GM21390 (cell line): ENCODE measurements at regions not wholly inside any gene's neighbourhood (a gene's known extent, or its start where the extent isn't known, plus 50 kb on each side); places are given as distances from the start of the nearest gene placed in this dataset.

ENCODE experiments used
- ATAC-seq: cut with Tn5 transposase; IDR thresholded peaks from one replicate; pipeline ENCODE4 v1.9.1; 2021; ENCODE audit not compliant: unreplicated experiment

DNA sequence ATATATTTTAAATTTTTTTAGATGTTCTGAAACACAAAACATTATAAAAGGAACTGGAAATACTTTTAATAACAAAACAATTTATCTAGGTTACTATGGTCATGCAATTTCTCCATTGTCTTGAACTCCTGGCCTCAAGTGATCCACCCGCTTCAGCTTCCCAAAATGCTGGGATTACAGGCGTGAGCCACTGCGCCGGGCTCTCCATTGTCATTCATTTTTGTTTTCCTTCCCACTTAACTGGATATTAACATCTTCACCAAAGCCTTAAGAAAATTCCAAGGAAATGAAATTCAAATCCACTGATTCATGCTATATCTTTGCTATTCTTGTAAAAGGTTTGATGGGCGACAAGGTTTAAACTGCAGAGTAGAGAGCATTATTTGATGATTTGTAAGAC, 279.5 kb upstream of the PKN2 start:
- ATAC-seq, result no peak

DNA sequence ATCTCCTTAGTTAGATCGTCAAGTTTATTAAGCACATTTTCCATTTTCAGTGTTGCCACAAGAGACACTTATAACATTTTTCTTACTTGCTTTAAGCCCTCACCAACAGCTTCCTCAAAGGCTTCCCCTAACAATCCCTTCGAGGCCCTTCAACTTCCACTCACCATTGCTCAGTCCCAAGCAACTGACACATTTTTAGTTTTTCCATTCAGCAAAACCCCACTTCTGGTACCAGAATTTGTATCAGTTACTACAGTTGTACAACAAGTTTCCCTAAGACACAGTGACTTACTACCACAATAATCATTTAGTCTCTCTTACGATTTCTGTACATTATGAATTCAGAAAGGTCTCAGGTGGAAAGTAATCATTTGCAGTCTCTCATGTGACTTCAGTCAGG, 276.8 kb upstream of the PKN2 start:
- ATAC-seq, result no peak

DNA sequence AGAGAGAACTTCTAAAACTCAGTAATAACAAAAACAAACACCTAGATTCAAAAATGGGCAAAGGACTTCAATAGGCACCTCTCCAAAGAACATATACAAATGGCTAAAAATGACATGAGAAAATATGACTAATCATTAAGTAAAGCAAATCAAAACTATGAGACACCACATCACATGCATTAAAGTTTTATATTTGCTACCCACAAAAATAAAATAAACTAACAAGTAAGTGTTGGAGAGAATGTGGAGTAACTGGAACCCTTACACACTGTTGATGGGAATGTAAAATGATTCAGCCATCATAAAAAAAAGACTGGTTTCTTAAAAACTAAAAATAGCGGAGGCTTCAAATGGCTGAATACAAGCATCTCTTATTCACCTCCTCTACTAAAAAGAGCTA, 262.1 kb upstream of the PKN2 start:
- no peak for ATAC-seq

DNA sequence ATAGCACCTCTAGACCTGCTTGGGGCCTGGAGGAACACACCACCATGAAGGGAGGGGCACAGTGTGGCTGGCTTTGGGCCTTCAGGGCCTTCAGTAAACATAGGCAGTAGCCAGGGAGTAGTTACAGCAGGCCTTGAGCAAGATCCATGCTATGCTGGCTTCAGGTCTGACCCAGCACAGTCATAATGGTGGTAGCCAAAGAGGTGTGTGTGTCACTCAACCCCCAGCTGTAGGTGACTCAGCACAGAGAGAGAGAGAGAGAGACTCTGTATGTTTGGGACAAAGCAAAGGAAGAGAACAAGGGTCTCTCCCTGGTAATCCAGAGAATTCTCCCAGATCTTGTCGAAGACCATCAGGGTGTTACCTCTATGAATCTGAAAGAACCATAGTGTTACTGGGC, 250.5 kb upstream of the PKN2 start:
- no peak for ATAC-seq

DNA sequence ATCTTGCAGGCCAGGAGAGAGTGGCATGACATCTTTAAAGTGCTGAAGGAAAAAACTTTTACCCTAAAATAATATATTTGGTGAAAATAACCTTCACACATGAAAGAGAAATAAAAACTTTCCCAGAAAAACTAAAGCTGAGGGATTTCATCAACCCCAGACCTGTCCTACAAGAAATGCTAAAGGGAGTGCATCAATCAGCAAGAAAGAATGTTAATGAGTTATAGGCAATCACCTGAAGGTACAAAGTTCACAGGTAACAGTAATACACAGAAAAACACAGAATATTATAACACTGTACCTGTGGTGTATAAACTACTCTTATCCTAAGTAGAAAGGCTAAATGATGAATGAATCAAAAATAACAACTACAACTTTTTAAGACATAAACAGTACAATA, 249.2 kb upstream of the PKN2 start:
- no peak for ATAC-seq

DNA sequence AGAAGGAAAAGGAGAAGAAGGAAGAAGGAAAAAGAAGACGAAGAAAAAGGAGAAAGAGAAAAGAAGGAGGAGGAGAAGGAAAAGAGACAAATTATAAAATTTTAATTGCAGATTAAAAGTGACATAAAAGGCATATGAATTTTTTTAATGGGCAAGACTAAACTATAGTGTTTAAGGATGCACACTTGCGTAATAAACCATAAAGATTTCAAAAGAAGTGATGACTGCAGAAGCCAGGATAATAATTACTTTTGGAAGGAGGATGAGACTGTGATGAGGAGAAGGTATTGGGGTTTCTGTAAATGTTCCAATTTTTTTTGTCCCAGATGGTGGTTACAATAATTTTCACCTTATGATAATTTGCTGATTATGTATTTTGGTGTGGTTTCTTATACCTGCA, 243.1 kb upstream of the PKN2 start:
- ATAC-seq, result no peak

DNA sequence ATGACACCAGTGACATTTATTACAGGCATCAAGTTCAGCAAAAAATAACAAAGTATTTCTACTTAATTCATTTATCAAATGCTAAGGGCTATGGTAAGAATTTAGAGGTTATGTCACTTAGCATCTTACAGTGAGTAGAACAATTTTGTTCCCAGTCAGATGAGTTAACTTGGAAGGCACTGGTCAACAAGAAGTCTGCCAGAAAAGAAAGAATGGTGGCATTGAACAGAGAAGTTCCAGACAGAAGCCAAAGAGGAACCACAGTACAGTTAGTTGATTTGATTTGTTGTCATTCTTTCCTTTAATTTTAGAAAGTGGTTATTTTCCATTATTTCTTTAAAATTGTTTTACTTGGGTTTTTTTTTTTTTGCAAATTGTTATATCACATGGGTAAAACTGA, 232.2 kb upstream of the PKN2 start:
- no peak for ATAC-seq

DNA sequence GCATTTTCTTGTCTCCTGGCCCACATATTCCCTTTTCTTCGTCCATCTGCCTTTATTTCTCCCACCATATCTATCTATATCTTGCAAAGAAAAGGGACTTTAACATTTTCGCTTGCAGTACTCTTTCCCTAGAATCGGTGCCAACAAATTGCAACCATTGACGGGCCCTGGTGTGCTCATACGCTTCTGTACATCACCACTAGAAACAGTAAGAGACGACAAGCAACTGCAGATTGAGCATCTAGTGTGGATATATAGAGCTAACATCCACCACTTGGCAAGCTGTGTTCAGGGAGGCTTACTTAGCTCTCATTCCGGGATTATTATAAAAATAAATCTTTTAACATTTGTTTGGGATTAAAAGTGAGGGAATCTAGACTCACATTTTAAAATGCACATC, 230.8 kb upstream of the PKN2 start:
- no peak for ATAC-seq

DNA sequence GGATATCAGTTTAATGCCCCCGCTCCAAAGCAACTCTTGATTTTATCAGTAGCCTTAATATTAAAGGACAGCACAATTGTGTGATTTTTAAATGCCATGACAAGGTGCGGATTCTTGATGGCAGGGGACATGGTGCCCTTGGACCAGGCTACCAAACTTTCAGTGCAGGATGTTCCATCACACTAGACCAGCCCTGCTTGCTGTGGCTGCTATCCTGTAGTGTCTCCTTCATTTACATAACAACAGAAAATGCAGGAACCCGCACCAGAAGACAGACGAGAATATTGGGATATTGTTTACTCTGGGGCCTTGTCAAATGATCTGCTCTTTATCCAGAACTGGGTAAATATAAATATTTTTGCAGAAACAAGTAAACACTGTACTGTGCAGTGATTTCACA, 229.3 kb upstream of the PKN2 start:
- no peak for ATAC-seq

DNA sequence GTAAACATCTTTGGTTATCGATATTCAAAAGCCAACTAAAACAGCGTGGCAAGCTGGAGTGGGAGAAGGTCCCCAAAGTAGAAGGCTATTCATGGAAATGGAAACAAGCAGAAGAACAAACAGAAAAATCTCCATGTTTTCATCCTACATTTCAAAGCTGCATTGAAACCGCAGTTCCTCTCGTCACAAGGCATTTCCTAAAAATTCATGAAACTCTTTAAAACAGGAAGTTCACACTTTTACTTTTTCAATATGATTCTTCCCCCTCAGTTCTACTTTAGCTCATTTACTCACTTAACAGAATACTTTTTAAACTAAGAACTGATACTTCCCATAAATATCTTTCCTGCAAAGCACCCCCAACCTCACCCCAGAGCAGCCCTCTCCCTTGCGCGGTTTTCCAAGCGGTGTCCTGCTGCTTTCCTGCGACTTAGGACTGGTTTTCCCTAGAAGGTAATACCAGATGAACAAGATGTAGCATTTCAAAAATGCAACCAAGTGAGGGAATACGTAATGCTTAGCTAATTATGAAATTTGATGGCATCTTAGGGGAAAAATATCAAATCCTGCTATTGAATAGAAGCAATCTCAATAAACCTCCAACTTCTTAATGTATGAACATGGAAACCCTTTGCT, 228.3 kb upstream of the PKN2 start:
- no peak for ATAC-seq

DNA sequence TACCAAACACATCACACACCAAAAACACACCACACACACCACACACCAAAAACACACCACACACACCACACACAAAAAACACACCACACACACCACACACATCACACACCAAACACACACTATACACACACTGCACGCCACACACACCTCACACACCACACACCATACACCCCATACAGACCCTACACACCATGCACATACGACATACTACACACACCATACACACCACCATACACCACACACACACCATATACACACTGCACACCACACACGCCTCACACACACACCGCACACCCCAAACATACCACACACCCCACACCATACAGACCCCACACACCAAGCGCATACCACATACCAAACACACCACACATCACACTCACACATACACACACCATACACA, 226.9 kb upstream of the PKN2 start:
- no peak for ATAC-seq

DNA sequence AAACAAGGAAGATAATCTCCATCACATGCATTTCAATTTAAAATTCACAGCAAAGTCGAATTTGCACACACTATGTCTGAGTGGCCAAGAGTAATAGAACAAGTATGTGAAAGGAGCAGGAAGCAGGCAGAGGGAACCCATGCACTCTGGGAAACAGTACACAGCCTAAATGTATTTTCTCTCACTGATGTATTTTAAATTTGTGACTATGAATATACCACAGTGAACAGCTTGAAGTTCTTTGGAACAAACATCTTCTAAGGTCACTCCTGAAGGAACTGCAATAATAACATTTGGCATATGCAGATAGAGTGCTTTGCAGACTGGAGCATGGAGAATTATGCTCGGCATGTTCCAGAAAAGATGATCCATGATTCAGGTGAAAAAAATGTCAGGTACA, 223.1 kb upstream of the PKN2 start:
- no peak for ATAC-seq

DNA sequence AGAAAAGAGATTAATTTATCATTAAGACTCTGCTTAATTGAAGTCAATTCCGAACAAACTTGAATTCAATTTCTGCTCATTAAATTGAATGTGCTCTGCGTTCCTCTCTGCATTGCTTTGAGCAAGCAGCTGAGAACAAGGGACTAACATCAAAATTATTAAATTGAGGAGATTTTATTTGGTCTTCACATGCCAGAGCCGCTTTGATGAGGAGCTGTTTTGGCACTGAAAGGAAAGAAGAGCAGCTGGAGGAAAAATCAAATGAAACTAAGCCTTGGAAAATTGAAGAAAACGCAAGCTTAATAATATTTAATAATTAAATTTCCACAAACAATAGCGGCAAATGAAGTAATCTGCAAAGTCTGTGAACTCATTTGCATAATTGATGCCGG, 222.0 kb upstream of the PKN2 start:
- no peak for ATAC-seq

DNA sequence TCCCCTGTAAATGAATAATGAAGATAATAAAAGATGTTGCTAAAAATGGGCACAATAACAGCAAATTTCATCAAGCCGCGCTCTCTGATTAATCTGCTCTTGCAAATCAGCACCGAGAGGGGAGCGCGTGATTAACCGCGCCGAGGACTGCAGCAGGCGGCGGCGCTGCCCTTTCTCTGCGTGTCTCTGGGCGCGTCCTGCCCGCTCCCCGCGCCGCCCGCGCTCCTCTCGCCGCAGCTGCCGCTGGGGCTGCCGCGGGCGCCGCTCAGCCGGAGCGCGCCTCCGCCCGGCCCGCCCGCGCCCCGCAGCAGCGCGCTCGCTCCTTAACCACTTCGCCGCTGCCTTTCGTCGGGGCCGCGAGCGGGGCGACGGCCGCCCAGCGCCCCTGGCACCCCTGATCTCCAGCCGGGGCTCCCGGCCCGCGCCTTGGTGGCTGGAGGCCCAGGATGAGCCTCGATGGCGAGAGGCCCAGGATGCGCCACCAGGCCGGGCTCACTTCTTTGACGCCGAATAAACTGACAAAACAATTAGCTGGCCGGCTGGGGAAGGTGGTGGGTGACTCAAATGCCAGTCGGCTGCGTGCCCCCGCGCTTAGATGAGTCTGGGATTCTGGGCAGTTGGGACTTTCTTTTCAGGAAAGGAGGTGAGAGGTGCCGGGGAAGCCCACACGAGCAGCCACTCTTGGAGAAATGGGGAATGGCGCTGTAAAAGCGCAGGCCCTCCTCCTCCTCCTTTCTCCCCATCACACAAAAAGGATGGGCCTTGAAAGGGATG, 221.4 kb upstream of the PKN2 start:
- ATAC-seq, result no peak

DNA sequence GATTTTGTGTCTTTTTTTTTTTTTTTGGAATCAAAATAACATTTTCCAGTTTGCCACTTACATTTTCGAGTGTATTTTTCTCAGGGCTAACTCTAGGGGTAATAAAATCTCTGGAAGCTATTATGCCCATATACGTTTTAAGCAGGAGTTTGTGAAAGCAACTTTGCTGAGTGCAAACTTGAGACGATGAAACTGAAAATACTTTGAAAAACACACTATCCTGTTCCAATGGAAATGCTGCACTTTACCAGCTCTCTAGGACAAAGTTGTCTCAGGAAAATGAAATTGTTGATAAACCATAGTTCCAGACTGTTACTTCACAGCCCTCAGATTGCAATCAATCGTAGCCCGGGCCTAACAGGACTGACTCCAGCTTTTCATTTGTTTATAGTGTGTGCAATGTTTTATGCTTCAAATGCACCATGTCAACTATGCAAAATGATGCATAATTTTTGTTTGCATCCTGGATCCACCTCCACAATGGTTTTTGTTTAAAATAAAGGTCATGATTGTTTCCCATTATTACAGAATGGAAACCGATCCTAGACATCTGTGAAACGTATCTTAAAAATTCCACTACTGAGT, 220.6 kb upstream of the PKN2 start:
- no peak for ATAC-seq

DNA sequence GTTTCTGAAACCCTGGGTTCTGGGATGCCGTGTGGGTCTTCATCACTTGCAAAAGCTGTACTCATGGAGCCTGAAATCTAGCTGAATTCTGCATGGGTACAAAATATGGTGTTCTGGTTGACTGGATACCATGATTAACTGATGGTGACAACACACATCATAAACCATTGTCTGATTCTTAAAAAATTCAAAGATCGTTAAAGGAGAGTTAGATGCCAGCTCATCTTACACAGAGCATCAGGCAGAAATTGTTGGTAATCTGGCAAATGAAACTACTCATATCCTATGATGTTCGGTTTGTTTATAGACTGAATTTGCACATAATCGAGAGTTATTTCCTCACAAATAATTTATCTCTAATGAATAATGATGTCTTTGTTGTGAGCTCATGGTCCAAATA, 218.1 kb upstream of the PKN2 start:
- no peak for ATAC-seq

DNA sequence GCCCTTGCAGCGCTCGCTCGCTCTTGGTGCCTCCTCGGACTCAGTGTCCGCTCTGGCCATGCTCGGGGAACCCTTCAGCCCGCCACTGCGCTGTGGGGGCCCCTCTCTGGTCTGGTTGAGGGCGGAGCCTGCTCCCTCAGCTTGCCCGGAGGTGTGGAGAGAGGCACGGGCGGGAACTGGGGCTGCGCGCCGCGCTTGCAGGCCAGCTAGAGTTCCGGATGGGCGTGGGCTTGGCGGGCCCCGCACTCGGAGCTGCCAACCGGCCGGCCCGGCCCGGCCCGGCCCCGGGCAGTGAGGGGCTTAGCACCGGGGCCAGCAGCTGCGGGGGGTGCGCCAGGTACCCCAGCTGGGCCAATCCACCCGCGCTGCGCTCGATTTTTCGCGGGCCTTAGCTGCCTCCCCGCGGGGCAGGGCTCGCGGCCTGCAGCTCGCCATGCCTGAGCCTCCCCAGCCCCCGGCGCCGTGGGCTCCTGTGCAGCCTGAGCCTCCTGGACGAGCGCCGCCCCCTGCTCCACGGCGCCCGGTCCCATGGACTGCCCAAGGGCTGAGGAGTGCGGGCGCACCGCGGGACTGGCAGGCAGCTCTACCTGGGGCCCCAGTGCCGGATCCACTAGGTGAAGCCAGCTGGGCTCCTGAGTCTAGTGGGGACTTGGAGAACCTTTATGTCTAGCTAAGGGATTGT, 217.0 kb upstream of the PKN2 start:
- ATAC-seq, result no peak

DNA sequence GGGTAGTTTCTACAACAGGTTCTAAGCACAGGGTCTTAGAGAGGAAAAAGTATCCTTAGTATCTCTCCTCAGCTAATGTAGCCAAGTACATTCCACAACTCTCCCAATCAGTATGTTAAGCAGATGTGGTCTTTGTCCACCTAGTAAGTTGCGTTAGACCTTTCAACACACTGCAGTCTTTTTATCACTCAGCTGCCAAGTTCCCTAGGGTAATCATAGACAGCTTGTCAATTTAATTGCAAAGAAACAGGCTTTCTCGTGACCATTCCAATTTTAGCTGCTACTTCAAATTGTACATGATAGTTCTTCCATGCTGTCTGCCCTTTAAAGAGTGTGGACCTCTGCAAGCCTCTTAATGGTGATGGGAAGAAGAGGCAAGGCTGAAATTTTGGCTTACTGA, 211.8 kb upstream of the PKN2 start:
- no peak for ATAC-seq

DNA sequence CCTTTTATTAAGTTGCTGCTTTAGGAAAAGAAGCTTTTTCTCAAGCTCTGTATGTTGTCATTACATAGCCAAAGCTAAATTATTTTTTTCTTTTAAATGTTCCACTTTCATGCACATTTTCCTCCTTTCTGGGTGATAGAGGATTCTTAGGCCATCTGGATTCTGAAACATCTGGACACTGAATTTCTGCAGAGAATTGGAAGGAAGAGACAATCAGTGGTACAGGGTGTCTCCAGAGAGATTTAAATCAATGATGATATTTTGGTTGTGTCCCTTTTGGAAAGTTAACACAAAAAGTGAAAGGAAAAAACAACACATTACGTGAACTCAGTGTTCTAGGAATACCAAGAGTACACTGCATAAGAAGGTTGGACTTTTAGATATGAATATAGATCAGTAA, 211.4 kb upstream of the PKN2 start:
- ATAC-seq, result no peak

DNA sequence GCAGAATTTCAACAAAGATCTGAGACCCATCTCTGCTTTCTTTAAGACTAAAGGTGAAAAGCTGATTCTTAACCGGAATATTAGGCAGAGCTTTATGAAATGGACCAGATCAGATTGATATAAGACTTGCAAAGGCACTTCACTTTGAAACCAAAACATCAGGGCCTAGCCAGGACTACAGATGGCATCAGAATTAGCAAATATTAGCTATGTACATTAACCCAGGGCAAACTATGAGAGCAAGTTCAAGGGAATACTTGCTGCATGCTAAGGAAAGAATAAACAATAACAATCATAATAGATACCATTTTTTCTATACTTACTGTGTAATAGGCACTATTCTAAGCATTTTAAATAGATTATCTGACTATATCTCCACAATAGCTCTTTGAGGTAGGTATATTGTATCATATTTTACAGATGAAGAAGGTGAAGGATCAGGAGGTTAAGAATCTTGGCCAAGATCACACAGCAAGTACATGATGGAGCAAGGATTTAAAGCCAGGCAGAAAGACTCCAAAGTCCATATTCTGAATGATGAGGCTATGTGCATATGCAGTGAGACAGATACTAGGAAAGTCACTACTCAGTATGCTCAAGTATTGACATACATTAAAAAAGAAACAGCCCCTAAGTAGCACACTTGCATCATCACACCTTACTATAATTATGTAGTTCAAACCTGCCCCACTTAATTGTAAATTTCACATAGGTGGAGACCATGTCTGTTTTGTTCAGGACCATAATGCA, 209.3 kb upstream of the PKN2 start:
- ATAC-seq, result no peak

DNA sequence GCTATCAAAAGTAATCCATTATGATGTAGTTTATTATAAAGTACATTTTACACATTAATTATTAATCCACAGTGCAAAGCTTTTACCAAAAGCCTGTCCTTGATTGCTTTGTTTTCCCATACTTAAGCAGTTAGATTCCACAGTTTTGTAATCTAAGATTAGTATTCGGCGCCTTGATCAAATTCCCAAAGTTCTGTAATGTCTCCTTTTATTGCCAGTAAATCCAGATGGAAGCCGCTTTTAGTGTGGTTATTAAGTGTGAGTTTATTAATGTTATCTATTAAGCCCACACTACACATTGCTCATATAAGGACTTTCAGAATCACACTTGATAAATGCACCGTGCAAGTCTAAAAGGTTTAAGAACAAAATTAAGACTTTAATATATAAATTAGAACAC, 199.2 kb upstream of the PKN2 start:
- no peak for ATAC-seq
